ENCODE measurements at regions not wholly inside any gene's neighbourhood (a gene's known extent, or its start where the extent isn't known, plus 50 kb on each side); places are given as distances from the start of the nearest gene placed in this dataset.

GRCh38 chr6:44668976-44669934 is 281.7 kb downstream of the CDC5L start:
- H3K36me3 ChIP-seq (replicated peaks; ENCODE audit: control insufficient read depth, insufficient read depth, low read length), result no peaks in the 10 kb centered on the region
- DNase-seq, result no peak
- no peaks in the 10 kb centered on the region for H3K27me3 ChIP-seq (ENCODE audit: control insufficient read depth, insufficient read depth, low read length)
- no peak overlapping the region for H3K4me3 ChIP-seq (ENCODE audit: insufficient read depth, low read depth, low read length)

- Histone ChIP-seq H3K4me3 (ENCODE audit: insufficient read depth, low read depth, low read length) (no peak overlapping the region), H3K36me3 (replicated peaks; ENCODE audit: control insufficient read depth, insufficient read depth, low read length) (no peaks in the 10 kb centered on the region), H3K27me3 (ENCODE audit: control insufficient read depth, insufficient read depth, low read length) (no peaks in the 10 kb centered on the region)
- DNase-seq, result no peak
Measured at GRCh38 chr6:44670146-44670545, 282.6 kb downstream of the CDC5L start.

DNA sequence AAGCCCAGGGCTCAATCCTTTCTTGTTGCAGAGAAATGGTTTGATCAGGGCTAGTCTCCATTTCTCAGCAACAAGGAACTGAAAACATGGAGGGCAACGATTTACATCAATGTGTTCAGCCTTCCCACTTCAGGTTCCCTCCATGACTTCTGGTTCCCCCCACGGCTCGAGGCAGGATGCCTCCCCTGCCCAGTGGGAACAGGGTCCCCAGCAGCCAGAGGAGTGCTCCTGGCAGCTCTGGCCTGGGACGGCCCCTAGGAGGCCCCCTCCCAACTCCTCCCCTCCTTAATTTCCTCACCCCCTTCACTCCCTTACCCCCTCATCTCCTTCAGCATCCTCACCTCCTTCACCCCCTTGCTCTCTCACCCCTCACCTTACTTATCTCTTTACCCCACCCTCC is 283.8 kb downstream of the CDC5L start:
- H3K36me3 ChIP-seq (replicated peaks; ENCODE audit: control insufficient read depth, insufficient read depth, low read length), result no peaks in the 10 kb centered on the region
- H3K4me3 ChIP-seq (ENCODE audit: insufficient read depth, low read depth, low read length), result no peak overlapping the region
- H3K27me3 ChIP-seq (ENCODE audit: control insufficient read depth, insufficient read depth, low read length), result no peaks in the 10 kb centered on the region
- peak; percentile 31 for DNase-seq

GRCh38 chr6:44672086-44672485 is 284.6 kb downstream of the CDC5L start:
- no peaks in the 10 kb centered on the region for H3K27me3 ChIP-seq (ENCODE audit: control insufficient read depth, insufficient read depth, low read length)
- no peak for DNase-seq
- H3K4me3 ChIP-seq (ENCODE audit: insufficient read depth, low read depth, low read length), result no peak overlapping the region
- no peaks in the 10 kb centered on the region for H3K36me3 ChIP-seq (replicated peaks; ENCODE audit: control insufficient read depth, insufficient read depth, low read length)

GRCh38 chr6:44672841-44673240 is 285.3 kb downstream of the CDC5L start:
- no peak overlapping the region for H3K4me3 ChIP-seq (ENCODE audit: insufficient read depth, low read depth, low read length)
- H3K36me3 ChIP-seq (replicated peaks; ENCODE audit: control insufficient read depth, insufficient read depth, low read length), result no peaks in the 10 kb centered on the region
- H3K27me3 ChIP-seq (ENCODE audit: control insufficient read depth, insufficient read depth, low read length), result no peaks in the 10 kb centered on the region
- no peak for DNase-seq

- no peaks in the 10 kb centered on the region for H3K36me3 ChIP-seq (replicated peaks; ENCODE audit: control insufficient read depth, insufficient read depth, low read length)
- H3K27me3 ChIP-seq (ENCODE audit: control insufficient read depth, insufficient read depth, low read length), result no peaks in the 10 kb centered on the region
- DNase-seq, result no peak
- H3K4me3 ChIP-seq (ENCODE audit: insufficient read depth, low read depth, low read length), result no peak overlapping the region
Measured at GRCh38 chr6:44674226-44675155, 287.0 kb downstream of the CDC5L start.

GRCh38 chr6:44675449-44675848 is 287.9 kb downstream of the CDC5L start:
- no peaks in the 10 kb centered on the region for H3K27me3 ChIP-seq (ENCODE audit: control insufficient read depth, insufficient read depth, low read length)
- H3K36me3 ChIP-seq (replicated peaks; ENCODE audit: control insufficient read depth, insufficient read depth, low read length), result no peaks in the 10 kb centered on the region
- DNase-seq, result no peak
- no peak overlapping the region for H3K4me3 ChIP-seq (ENCODE audit: insufficient read depth, low read depth, low read length)

DNA sequence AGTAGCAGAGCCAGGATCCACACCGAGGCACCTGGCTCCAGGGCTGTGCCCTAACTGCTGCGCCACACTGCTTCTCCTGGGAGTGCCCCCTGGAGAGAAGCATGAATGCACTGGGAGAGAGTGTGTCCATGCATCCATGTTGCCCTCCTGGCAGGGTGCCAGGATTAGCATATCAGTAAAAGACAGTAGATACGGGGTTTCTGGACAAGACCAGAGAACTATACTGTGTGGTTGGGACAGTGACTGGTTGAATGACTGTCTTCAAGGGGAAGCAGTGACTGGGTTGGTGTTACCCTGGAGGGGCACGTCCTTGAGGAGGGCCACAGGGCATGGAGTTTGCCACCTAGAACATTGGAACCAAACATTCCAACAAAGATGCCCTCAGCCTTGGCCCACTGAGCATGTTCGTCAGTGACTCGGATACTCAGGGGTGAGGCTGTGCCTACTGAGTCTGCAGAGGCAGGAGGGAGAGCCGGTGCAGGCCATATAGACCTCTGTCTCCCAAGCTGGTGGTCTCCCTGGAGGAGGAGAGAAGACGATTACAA is 288.8 kb downstream of the CDC5L start:
- DNase-seq, result no peak
- no peaks in the 10 kb centered on the region for H3K36me3 ChIP-seq (replicated peaks; ENCODE audit: control insufficient read depth, insufficient read depth, low read length)
- no peak overlapping the region for H3K4me3 ChIP-seq (ENCODE audit: insufficient read depth, low read depth, low read length)
- no peaks in the 10 kb centered on the region for H3K27me3 ChIP-seq (ENCODE audit: control insufficient read depth, insufficient read depth, low read length)

DNA sequence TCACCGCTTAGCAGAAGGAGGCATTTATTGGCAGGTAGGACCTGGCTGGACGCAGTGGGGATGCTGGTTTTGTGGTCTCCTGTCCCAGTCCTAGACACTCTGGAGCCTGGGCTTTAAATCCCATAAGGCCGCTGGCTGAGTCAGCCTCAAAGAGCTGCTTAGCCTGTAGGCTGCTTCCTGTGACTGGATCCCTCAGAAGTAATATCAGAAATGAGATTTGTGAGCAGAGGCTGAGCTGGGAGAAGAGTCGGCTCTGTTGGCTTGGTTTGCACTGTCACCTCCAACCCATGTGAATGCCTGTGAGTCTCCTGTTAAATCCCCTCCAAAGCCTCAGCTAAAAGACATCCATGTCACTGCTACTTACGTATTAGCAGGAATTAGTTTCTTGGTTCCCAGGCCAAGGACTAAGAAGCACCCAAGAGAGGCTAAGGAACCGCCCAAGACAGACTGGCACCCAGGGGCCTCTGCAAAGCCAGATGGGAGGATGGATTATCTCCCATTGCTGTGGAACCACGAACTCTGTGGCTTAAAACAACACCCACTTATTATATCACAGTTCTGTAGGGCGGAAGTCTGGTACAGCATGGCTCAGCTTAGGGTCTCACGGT is 289.4 kb downstream of the CDC5L start:
- Histone ChIP-seq H3K27me3 (ENCODE audit: control insufficient read depth, insufficient read depth, low read length) (no peaks in the 10 kb centered on the region), H3K4me3 (ENCODE audit: insufficient read depth, low read depth, low read length) (no peak overlapping the region)
- no peak for DNase-seq

DNA sequence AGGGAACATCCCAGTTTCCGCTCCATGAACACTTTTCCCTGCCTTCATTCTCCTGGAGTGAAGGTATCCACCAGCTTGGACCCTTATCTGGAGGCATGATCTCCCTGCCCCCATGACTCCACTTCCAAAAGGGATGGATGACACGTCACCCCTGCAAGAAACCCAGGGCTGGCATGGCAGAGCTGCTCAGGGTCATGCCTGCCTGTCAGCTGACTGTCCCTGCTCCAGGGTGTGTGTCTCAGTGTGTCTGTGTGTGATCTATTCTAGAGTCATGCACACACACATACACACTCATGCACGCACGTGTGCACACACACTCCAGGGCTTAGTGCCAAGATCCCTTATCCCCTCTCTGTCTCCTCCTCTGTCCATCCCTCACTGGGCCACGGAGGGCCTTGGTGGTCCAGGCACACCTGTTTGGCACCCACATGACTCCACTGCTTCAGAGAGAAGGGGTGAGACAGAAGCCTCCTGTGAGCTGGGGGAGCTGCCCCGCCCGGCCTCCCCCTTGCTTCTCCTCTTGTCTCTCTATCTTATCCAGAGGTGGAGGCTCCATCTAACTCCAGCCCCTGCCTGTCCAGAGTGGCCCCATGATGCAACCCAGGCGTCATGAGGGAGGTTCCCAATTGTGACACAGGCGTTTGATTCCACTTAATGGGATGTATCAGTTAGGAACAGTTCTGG is 290.9 kb downstream of the CDC5L start:
- Histone ChIP-seq H3K4me3 (ENCODE audit: insufficient read depth, low read depth, low read length) (no peak overlapping the region), H3K27me3 (ENCODE audit: control insufficient read depth, insufficient read depth, low read length) (no peaks in the 10 kb centered on the region), H3K36me3 (replicated peaks; ENCODE audit: control insufficient read depth, insufficient read depth, low read length) (no peaks in the 10 kb centered on the region)
- DNase-seq, result no peak

More for the DNA sequence above, 289.4 kb downstream of the CDC5L start:
- no peaks in the 10 kb centered on the region for H3K36me3 ChIP-seq (replicated peaks; ENCODE audit: control insufficient read depth, insufficient read depth, low read length)

GRCh38 chr6:44679438-44680201 is 292.1 kb downstream of the CDC5L start:
- Histone ChIP-seq H3K27me3 (ENCODE audit: control insufficient read depth, insufficient read depth, low read length) (no peaks in the 10 kb centered on the region), H3K36me3 (replicated peaks; ENCODE audit: control insufficient read depth, insufficient read depth, low read length) (no peaks in the 10 kb centered on the region), H3K4me3 (ENCODE audit: insufficient read depth, low read depth, low read length) (no peak overlapping the region)
- no peak for DNase-seq

- Histone ChIP-seq H3K36me3 (replicated peaks; ENCODE audit: control insufficient read depth, insufficient read depth, low read length) (no peaks in the 10 kb centered on the region), H3K27me3 (ENCODE audit: control insufficient read depth, insufficient read depth, low read length) (no peaks in the 10 kb centered on the region), H3K4me3 (ENCODE audit: insufficient read depth, low read depth, low read length) (no peak overlapping the region)
- DNase-seq, result no peak
Measured at GRCh38 chr6:44680202-44680720, 292.8 kb downstream of the CDC5L start.

GRCh38 chr6:44681761-44682160 is 294.3 kb downstream of the CDC5L start:
- H3K36me3 ChIP-seq (replicated peaks; ENCODE audit: control insufficient read depth, insufficient read depth, low read length), result no peaks in the 10 kb centered on the region
- no peak overlapping the region for H3K4me3 ChIP-seq (ENCODE audit: insufficient read depth, low read depth, low read length)
- no peaks in the 10 kb centered on the region for H3K27me3 ChIP-seq (ENCODE audit: control insufficient read depth, insufficient read depth, low read length)
- no peak for DNase-seq
